CMK (cell line): ENCODE measurements at regions not wholly inside any gene's neighbourhood (a gene's known extent, or its start where the extent isn't known, plus 50 kb on each side); places are given as distances from the start of the nearest gene placed in this dataset.

ENCODE experiments used
- DNase-seq: peaks from one replicate; pipeline ENCODE4 v3.0.0-alpha.2; 2010; ENCODE audit warnings: low read depth

DNA sequence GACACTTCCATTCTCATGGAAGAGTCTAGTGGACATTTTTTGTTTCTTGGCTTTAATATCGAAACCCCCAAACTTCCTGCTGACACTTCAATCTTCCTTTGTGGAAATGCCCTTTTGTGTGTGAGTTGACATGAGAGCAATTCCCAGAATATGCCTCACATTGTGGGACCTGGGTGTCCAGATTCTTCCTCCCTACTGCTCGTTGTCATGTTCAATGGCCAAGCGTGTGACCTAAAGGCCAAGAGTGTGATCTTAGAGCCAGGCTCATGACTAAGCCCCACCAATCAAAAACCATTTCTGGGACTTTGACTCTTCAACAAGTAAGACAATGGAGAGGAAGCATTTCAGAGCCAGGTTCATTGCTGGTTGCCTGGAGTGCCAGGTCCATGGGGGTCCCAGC, 52.5 kb upstream of the BMPER start:
- DNase-seq, result no peak

DNA sequence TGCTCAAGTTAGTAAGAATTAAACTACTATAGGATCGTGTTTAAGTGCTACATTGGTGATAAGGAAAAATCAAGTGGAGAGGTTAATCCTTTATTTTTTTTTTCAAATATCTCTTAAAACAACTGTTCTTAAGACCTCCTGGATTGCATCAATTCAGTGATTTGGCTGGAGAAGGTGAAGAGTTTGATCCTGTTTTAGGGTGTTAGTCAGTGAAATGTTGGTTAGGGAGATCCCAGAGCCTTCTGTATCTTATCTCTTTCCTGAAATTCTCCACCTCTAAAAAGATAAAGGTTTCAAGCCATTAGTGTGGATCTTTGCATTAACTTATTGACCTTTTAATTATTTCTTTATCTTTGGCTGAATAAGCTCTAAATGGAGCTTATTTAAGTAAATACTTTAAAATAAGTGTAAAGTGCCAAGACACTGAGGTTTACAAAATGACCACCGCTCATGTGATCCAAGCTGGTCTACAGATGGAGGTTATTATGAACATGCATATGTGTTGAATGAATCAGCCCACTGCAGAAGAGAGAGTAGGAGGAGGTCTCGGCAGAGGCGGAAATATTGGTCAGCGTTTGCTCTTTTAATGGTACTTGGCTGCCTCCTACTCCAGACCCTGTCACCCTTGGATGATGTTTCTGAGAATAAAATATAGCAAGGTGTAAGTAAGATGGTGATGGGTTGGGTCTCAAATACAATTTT, 51.8 kb upstream of the BMPER start:
- no peak for DNase-seq

- DNase-seq, result no peak
Observed at GRCh38 chr7:33854178-33854577, 51.2 kb upstream of the BMPER start.

GRCh38 chr7:33854801-33855350, 50.5 kb upstream of the BMPER start:
- no peak for DNase-seq
